Stimulated activated naive CD8-positive, alpha-beta T cell treated with anti-CD3 and anti-CD28 coated beads, Interleukin-15, Interleukin-2, amounts not matched to agents 100 ng/mL and 50 ng/mL, for 24 hours (primary cell): ENCODE measurements at regions not wholly inside any gene's neighbourhood (a gene's known extent, or its start where the extent isn't known, plus 50 kb on each side); places are given as distances from the start of the nearest gene placed in this dataset.

Experiments
- H3K27ac Mint-ChIP-seq: one replicate; pipeline ENCODE4 v1.8.0; 2021; ENCODE audit warnings: mild to moderate bottlenecking, mixed read lengths
- H3K27me3 Mint-ChIP-seq: one replicate; pipeline ENCODE4 v1.8.0; 2021; ENCODE audit warnings: mixed read lengths
- H3K36me3 Mint-ChIP-seq: one replicate; pipeline ENCODE4 v1.8.0; 2021; ENCODE audit warnings: low read depth, mixed read lengths
- H3K4me1 Mint-ChIP-seq: one replicate; pipeline ENCODE4 v1.8.0; 2021; ENCODE audit warnings: low read depth, mixed read lengths
- H3K4me3 Mint-ChIP-seq: one replicate; pipeline ENCODE4 v1.8.0; 2021; ENCODE audit warnings: mild to moderate bottlenecking, mixed read lengths
- H3K9me3 Mint-ChIP-seq: one replicate; pipeline ENCODE4 v1.8.0; 2021; ENCODE audit warnings: mixed read lengths

GRCh38 chr3:107939691-107940442, 151.0 kb downstream of the CD47 start:
- Mint-ChIP-seq H3K27ac (no peak overlapping the region), H3K4me1 (peaks cover 42% of the 10 kb centered on the region), H3K27me3 (no peaks in the 10 kb centered on the region), H3K9me3 (no peaks in the 10 kb centered on the region), H3K4me3 (no peak overlapping the region), H3K36me3 (no peaks in the 10 kb centered on the region)

DNA sequence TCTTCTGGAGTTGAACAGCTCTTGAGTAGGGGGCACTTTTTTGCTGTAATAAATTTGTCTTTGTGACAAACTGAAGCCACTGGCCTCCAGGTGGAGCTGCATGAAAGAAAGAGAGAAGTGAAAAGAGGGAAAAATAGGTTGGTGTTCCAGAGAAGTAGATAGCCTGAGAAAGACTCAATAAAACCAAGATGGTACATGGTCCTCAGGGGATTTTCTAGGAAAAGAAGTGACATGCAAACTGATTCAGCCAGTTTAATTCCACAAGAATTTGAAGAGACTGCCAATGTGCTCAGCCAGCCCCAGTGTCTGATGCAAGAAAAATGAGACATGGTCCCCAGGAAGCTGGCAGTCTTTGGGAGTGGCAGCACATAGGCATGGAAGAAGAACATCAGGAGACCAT, 152.7 kb downstream of the CD47 start:
- Mint-ChIP-seq H3K4me1 (peaks cover 27% of the 10 kb centered on the region), H3K4me3 (no peak overlapping the region), H3K9me3 (peaks cover 6% of the 10 kb centered on the region), H3K27me3 (no peaks in the 10 kb centered on the region), H3K27ac (no peak overlapping the region), H3K36me3 (no peaks in the 10 kb centered on the region)

DNA sequence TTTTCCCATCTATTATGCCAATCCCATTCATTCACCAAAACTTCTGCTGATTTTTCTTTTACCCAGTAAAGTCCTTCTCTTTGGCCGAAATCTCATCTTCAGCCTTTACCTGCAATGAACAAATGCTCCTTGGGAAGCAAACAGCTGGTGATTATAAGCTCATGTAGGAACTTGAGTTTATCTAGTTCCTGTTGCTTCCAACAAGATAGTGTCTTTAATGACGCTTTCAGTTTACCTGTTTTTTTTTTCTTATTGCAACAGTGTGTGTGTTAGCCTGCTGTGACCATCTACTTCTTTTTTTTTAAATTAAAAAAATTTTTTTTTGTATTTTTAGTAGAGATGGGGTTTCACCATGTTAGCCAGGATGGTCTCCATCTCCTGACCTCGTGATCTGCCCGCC, 156.0 kb downstream of the CD47 start:
- Mint-ChIP-seq H3K4me3 (no peak overlapping the region), H3K4me1 (peaks cover 5% of the 10 kb centered on the region), H3K27me3 (no peaks in the 10 kb centered on the region), H3K36me3 (no peaks in the 10 kb centered on the region), H3K9me3 (peaks cover 10% of the 10 kb centered on the region), H3K27ac (no peak overlapping the region)

DNA sequence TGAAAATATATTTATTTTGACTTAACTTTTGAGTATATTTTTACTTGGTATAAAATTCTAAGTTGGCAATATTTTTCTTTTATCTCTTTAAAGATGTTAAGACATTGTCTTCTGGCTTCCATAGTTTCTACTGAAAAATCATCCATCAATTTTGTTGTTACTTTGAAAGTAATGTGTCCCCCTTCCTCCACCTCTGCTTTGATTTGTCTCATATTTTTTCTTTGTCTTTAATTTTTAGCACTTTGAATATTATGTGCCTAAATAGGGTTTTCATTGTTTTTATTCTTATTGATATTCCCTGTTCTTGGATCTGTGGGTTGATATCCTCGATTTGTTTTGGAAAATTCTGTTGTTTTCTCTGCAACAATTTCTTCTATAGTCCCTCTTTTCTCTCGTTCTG, 157.4 kb downstream of the CD47 start:
- no peaks in the 10 kb centered on the region for H3K27me3 Mint-ChIP-seq
- peaks cover 10% of the 10 kb centered on the region for H3K9me3 Mint-ChIP-seq
- no peak overlapping the region for H3K4me3 Mint-ChIP-seq
- no peaks in the 10 kb centered on the region for H3K36me3 Mint-ChIP-seq
- no peak overlapping the region for H3K27ac Mint-ChIP-seq
- H3K4me1 Mint-ChIP-seq: peaks cover 5% of the 10 kb centered on the region

GRCh38 chr3:107931326-107931725, 159.5 kb downstream of the CD47 start:
- H3K4me3 Mint-ChIP-seq: no peak overlapping the region
- H3K27ac Mint-ChIP-seq: no peak overlapping the region
- peaks cover 5% of the 10 kb centered on the region for H3K27me3 Mint-ChIP-seq
- peaks cover 15% of the 10 kb centered on the region for H3K4me1 Mint-ChIP-seq
- peaks cover 10% of the 10 kb centered on the region for H3K9me3 Mint-ChIP-seq
- no peaks in the 10 kb centered on the region for H3K36me3 Mint-ChIP-seq

- peaks cover 15% of the 10 kb centered on the region for H3K4me1 Mint-ChIP-seq
- H3K36me3 Mint-ChIP-seq: no peaks in the 10 kb centered on the region
- H3K27ac Mint-ChIP-seq: no peak overlapping the region
- no peak overlapping the region for H3K4me3 Mint-ChIP-seq
- H3K9me3 Mint-ChIP-seq: peaks cover 10% of the 10 kb centered on the region
- peaks cover 5% of the 10 kb centered on the region for H3K27me3 Mint-ChIP-seq
Measured at GRCh38 chr3:107929088-107929487, 161.7 kb downstream of the CD47 start.

DNA sequence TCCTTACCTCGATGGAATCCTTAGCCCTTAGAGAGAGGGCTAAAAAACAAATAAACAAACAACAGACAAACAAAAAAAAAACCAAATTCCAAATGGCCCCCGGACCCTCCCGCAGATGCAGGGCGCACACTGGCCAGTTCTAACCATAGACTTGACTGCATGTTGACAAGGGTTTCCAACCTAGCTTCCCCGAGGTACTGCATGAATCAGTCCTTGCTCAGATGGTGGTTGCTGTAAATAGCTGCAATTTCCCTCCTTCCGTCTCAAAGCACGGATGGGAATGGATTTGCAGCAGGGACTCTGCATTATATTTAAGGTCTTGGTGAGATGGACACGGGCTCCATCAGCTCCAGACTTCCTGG, 162.8 kb downstream of the CD47 start:
- Mint-ChIP-seq H3K9me3 (peaks cover 3% of the 10 kb centered on the region), H3K27me3 (peaks cover 5% of the 10 kb centered on the region), H3K4me1 (peaks cover 15% of the 10 kb centered on the region), H3K27ac (peak overlapping the region; percentile 13), H3K4me3 (peak overlapping the region; percentile 85), H3K36me3 (no peaks in the 10 kb centered on the region)

DNA sequence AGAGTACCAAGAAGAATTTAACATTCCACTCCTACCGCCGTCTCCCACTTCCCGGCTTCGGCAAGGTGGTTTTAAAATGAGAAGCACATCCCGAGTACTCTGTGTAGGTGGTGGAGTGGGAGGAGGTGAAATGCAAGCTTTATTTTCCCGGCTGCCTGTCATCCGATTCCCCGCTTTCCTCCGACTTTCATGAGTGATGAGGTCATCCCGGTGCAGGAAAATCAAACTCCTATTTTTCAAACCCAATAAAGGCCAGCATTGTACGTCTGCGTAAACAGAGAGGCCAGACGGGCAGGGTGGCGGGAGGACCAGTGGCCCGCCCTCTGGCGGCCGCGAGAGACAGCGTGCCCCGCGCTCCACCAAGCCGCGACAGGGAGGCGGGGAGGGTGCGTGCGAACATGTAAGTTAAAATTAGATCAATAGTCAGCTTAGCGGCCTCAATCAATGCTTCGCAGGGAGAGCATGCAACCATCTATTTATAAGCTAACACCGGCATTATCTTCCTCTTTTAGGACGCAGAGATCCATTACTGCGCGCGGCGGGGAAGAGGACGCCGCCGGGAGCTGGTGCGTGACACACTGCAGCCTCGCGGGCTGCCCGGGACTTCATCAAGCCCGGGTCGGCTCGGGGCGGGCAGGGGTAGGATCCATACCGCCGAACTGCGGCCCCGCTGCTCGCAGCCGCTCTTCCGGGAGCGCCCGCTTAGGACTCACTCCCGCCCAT, 163.3 kb downstream of the CD47 start:
- no peaks in the 10 kb centered on the region for H3K36me3 Mint-ChIP-seq
- no peaks in the 10 kb centered on the region for H3K9me3 Mint-ChIP-seq
- H3K4me3 Mint-ChIP-seq: peak overlapping the region; percentile 85
- peaks cover 15% of the 10 kb centered on the region for H3K4me1 Mint-ChIP-seq
- H3K27me3 Mint-ChIP-seq: peaks cover 5% of the 10 kb centered on the region
- peak overlapping the region; percentile 64 for H3K27ac Mint-ChIP-seq

GRCh38 chr3:107925851-107926250, 165.0 kb downstream of the CD47 start:
- H3K36me3 Mint-ChIP-seq: no peaks in the 10 kb centered on the region
- H3K9me3 Mint-ChIP-seq: no peaks in the 10 kb centered on the region
- H3K27me3 Mint-ChIP-seq: peaks cover 16% of the 10 kb centered on the region
- H3K27ac Mint-ChIP-seq: no peak overlapping the region
- H3K4me3 Mint-ChIP-seq: no peak overlapping the region
- H3K4me1 Mint-ChIP-seq: peaks cover 15% of the 10 kb centered on the region

GRCh38 chr3:107921038-107921437, 169.8 kb downstream of the CD47 start:
- Mint-ChIP-seq H3K4me1 (no peaks in the 10 kb centered on the region), H3K27me3 (peaks cover 34% of the 10 kb centered on the region), H3K36me3 (no peaks in the 10 kb centered on the region), H3K9me3 (no peaks in the 10 kb centered on the region), H3K4me3 (no peak overlapping the region), H3K27ac (no peak overlapping the region)

- H3K27me3 Mint-ChIP-seq: peaks cover 39% of the 10 kb centered on the region
- H3K4me1 Mint-ChIP-seq: no peaks in the 10 kb centered on the region
- no peak overlapping the region for H3K27ac Mint-ChIP-seq
- H3K9me3 Mint-ChIP-seq: no peaks in the 10 kb centered on the region
- no peak overlapping the region for H3K4me3 Mint-ChIP-seq
- no peaks in the 10 kb centered on the region for H3K36me3 Mint-ChIP-seq
Measured at GRCh38 chr3:107920538-107920937, 170.3 kb downstream of the CD47 start.

DNA sequence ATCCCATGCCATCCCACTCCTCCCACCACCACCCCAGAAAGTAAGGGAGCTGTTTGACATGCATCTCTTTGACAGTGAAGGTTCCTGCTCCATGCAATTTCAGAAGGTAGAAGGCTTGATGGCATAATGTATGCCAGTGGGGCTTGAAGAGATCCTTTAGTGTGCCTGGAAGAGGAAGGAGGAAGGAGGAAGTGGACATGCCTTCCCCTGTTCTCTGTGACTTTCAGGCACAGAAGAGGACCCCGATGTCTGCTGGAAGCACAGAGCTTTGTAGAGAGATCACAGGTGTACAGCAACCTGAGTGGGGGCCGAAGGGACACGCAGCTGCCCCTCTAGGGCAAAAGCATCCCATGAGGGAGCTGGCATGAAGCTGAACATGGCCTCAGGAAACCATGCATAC, 171.6 kb downstream of the CD47 start:
- Mint-ChIP-seq H3K4me3 (no peak overlapping the region), H3K4me1 (no peaks in the 10 kb centered on the region), H3K27me3 (peaks cover 39% of the 10 kb centered on the region), H3K36me3 (no peaks in the 10 kb centered on the region), H3K27ac (no peak overlapping the region), H3K9me3 (no peaks in the 10 kb centered on the region)

DNA sequence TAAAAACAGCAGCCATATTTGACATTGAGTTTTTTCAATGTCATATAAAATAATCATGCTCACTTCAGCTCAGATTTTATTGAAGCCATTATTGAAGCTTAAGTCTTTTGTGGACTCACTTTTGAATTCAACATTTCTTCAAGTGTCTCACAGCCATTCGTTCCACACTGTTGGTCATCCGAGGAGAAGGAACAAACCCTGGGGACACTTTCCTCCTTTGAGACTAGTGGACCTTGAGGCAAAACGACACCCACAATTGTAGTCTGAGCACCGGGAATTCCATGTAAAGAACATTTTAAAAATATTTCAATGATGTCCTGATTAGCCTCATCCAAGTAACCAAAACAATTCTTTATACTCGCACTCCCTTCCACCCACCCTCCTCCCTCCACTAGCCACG, 174.7 kb downstream of the CD47 start:
- peaks cover 32% of the 10 kb centered on the region for H3K27me3 Mint-ChIP-seq
- no peak overlapping the region for H3K4me3 Mint-ChIP-seq
- peaks cover 8% of the 10 kb centered on the region for H3K4me1 Mint-ChIP-seq
- no peak overlapping the region for H3K27ac Mint-ChIP-seq
- H3K36me3 Mint-ChIP-seq: no peaks in the 10 kb centered on the region
- H3K9me3 Mint-ChIP-seq: no peaks in the 10 kb centered on the region

DNA sequence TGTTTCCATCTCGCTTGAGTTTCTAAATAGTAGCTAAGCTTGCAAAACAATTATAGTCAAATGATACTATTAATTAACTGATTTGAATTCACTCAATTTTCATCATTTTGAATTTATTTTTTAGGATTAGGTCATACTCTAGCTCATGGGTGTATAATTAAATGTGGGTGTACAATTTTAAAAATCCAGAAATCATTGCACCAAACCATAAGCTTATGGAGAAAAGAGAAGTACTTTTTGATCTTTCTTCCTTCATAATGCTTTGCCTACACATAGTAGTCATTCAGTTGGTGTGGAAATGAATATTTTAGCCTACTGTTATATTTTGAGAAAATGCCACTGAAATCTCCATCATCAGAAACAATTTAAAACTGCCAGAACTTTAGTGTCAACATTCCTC, 175.1 kb downstream of the CD47 start:
- H3K4me3 Mint-ChIP-seq: no peak overlapping the region
- H3K4me1 Mint-ChIP-seq: peaks cover 12% of the 10 kb centered on the region
- no peak overlapping the region for H3K27ac Mint-ChIP-seq
- peaks cover 28% of the 10 kb centered on the region for H3K27me3 Mint-ChIP-seq
- no peaks in the 10 kb centered on the region for H3K9me3 Mint-ChIP-seq
- no peaks in the 10 kb centered on the region for H3K36me3 Mint-ChIP-seq

DNA sequence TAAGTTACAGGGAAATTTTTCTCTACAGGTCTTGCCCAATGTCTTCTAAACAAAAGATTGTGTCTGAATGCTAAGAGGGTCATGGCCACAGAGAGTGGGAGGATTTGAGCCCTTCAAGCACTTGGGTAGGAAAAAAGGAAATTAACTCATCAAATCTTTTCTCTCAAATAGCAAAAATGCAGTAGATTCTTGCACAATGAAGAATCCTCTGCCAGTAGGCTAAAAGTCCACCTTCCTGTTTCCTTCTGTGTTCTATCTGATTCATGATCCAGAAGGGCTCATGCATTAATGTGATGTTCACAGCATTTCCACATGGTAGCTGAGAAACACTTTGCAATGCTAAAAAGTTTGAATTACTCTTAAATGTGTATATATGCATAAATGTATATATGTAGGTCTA, 177.1 kb downstream of the CD47 start:
- peaks cover 17% of the 10 kb centered on the region for H3K4me1 Mint-ChIP-seq
- H3K4me3 Mint-ChIP-seq: no peak overlapping the region
- H3K27ac Mint-ChIP-seq: no peak overlapping the region
- H3K36me3 Mint-ChIP-seq: no peaks in the 10 kb centered on the region
- H3K27me3 Mint-ChIP-seq: peaks cover 21% of the 10 kb centered on the region
- H3K9me3 Mint-ChIP-seq: no peaks in the 10 kb centered on the region
